ENCODE measurements at regions not wholly inside any gene's neighbourhood (a gene's known extent, or its start where the extent isn't known, plus 50 kb on each side); places are given as distances from the start of the nearest gene placed in this dataset.

GRCh38 chr13:106415442-106415841 is 120.0 kb downstream of the EFNB2 start:
- Histone ChIP-seq H3K4me1 (peaks cover 11% of the 10 kb centered on the region), H4K20me1 (no peaks in the 10 kb centered on the region), H3K27ac (no peak overlapping the region), H3K4me3 (no peak overlapping the region), H3K27me3 (no peaks in the 10 kb centered on the region; the same call in 1 of the 2 replicates), H3K9ac (no peak overlapping the region), H3K9me3 (peaks cover 7% of the 10 kb centered on the region; the same call in 1 of the 2 replicates), H3K36me3 (no peaks in the 10 kb centered on the region), H3K4me2 (no peak overlapping the region)
- TF ChIP-seq Cebpa-rat (IDR thresholded peaks at IDR 0.05) = no peak

GRCh38 chr13:106407338-106407737 is 128.1 kb downstream of the EFNB2 start:
- Histone ChIP-seq H3K27ac (no peak overlapping the region), H3K9ac (no peak overlapping the region), H3K4me2 (no peak overlapping the region), H4K20me1 (no peaks in the 10 kb centered on the region), H3K4me3 (no peak overlapping the region), H3K36me3 (no peaks in the 10 kb centered on the region), H3K27me3 (no peaks in the 10 kb centered on the region), H3K9me3 (peaks cover 7% of the 10 kb centered on the region; the same call in 1 of the 2 replicates), H3K4me1 (peaks cover 8% of the 10 kb centered on the region; the same call in 1 of the 2 replicates)
- no peak for TF ChIP-seq Cebpa-rat (IDR thresholded peaks at IDR 0.05)

GRCh38 chr13:106405731-106406130 is 129.7 kb downstream of the EFNB2 start:
- H3K4me2 ChIP-seq = no peak overlapping the region
- H4K20me1 ChIP-seq = no peaks in the 10 kb centered on the region
- H3K4me1 ChIP-seq = peaks cover 12% of the 10 kb centered on the region; the same call in 1 of the 2 replicates
- no peak for TF ChIP-seq Cebpa-rat (IDR thresholded peaks at IDR 0.05)
- H3K27ac ChIP-seq = no peak overlapping the region
- H3K36me3 ChIP-seq = no peaks in the 10 kb centered on the region
- H3K27me3 ChIP-seq = no peaks in the 10 kb centered on the region
- no peak overlapping the region for H3K9ac ChIP-seq
- H3K4me3 ChIP-seq = no peak overlapping the region
- peaks cover 2% of the 10 kb centered on the region; the same call in 1 of the 2 replicates for H3K9me3 ChIP-seq

DNA sequence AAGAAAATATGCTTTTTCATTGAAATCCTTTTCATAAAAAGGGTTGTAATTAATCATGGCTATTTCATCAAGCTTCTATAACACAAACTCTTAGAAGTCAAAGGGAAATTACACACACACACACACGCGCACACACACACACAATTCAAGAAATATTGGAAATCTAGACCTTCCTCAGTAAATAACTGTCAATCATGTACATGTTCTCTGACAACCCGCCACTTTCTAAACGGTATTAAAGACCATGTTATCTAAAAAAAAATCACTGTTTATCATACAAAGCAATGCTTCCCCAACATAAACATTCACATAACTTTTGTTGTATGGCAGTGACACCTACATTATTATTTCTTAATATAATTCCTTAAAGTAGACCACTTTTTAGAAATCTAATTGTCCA is 132.2 kb downstream of the EFNB2 start:
- Histone ChIP-seq H3K36me3 (no peaks in the 10 kb centered on the region), H4K20me1 (no peaks in the 10 kb centered on the region), H3K4me2 (no peak overlapping the region), H3K27ac (no peak overlapping the region), H3K9me3 (no peaks in the 10 kb centered on the region), H3K4me3 (no peak overlapping the region), H3K27me3 (no peaks in the 10 kb centered on the region), H3K4me1 (0 out of 2 replicates have a peak, but pooled peaks cover 4% of the 10 kb centered on the region), H3K9ac (no peak overlapping the region)
- TF ChIP-seq Cebpa-rat (IDR thresholded peaks at IDR 0.05) = no peak

DNA sequence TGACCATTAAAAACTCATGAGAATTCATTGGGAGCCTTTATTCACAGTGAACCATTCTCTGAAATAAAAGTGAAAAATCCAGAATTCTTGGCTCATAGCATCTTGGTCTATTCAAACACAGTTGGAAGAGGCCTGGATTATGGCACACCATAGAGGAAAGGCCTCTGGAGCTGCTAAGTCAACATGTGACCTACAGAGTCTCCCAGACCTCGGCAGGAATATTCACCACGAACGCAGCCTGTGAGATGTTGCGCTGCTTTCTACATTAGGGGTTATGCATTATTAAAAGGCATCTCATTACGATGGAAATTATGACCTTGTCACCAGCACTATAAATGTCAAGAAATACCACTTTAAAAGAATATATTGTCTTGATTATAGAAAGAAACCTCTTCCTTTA is 132.6 kb downstream of the EFNB2 start:
- H3K4me3 ChIP-seq = no peak overlapping the region
- no peak overlapping the region for H3K9ac ChIP-seq
- H3K27me3 ChIP-seq = no peaks in the 10 kb centered on the region
- H3K4me2 ChIP-seq = no peak overlapping the region
- no peak for TF ChIP-seq Cebpa-rat (IDR thresholded peaks at IDR 0.05)
- H4K20me1 ChIP-seq = no peaks in the 10 kb centered on the region
- no peaks in the 10 kb centered on the region for H3K9me3 ChIP-seq
- no peak overlapping the region for H3K27ac ChIP-seq
- 0 out of 2 replicates have a peak, but pooled peaks cover 4% of the 10 kb centered on the region for H3K4me1 ChIP-seq
- H3K36me3 ChIP-seq = no peaks in the 10 kb centered on the region

GRCh38 chr13:106401081-106401480 is 134.4 kb downstream of the EFNB2 start:
- no peak overlapping the region for H3K4me2 ChIP-seq
- H3K36me3 ChIP-seq = no peaks in the 10 kb centered on the region
- H3K4me1 ChIP-seq = 0 out of 2 replicates have a peak, but pooled peaks cover 4% of the 10 kb centered on the region
- no peak overlapping the region for H3K9ac ChIP-seq
- H4K20me1 ChIP-seq = no peaks in the 10 kb centered on the region
- no peaks in the 10 kb centered on the region for H3K27me3 ChIP-seq
- TF ChIP-seq Cebpa-rat (IDR thresholded peaks at IDR 0.05) = no peak
- H3K4me3 ChIP-seq = no peak overlapping the region
- no peaks in the 10 kb centered on the region for H3K9me3 ChIP-seq
- H3K27ac ChIP-seq = no peak overlapping the region

GRCh38 chr13:106400289-106400688 is 135.2 kb downstream of the EFNB2 start:
- H3K27me3 ChIP-seq = no peaks in the 10 kb centered on the region
- 0 out of 2 replicates have a peak, but pooled peaks cover 4% of the 10 kb centered on the region for H3K4me1 ChIP-seq
- H3K4me2 ChIP-seq = no peak overlapping the region
- no peaks in the 10 kb centered on the region for H3K36me3 ChIP-seq
- H4K20me1 ChIP-seq = no peaks in the 10 kb centered on the region
- no peaks in the 10 kb centered on the region for H3K9me3 ChIP-seq
- H3K4me3 ChIP-seq = no peak overlapping the region
- TF ChIP-seq Cebpa-rat (IDR thresholded peaks at IDR 0.05) = no peak
- no peak overlapping the region for H3K27ac ChIP-seq
- H3K9ac ChIP-seq = no peak overlapping the region

- H3K9ac ChIP-seq = no peak overlapping the region
Measured at GRCh38 chr13:106398289-106398688, 137.2 kb downstream of the EFNB2 start.

DNA sequence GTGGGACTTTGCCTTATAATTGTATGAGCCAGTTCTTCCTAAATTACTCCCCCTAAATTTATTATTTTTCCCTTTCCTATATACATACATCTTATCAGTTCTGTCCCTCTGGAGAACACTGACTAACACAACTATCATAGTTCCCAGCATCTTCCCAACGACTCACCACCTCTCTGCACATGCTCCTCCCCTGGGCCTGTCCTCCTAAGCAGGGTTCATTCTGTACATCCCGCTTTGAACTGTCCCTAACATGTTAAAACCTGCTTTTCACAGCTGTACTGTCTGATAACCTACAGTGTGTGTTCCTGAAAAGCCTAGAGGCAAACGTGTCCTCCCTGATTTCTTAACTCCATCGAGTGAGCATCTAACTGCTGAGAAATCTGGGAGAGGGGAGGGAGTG is 141.7 kb downstream of the EFNB2 start:
- H3K27ac ChIP-seq = no peak overlapping the region
- no peak for TF ChIP-seq Cebpa-rat (IDR thresholded peaks at IDR 0.05)
- no peaks in the 10 kb centered on the region for H3K36me3 ChIP-seq
- no peak overlapping the region for H3K9ac ChIP-seq
- no peaks in the 10 kb centered on the region for H4K20me1 ChIP-seq
- no peaks in the 10 kb centered on the region for H3K4me1 ChIP-seq
- H3K4me3 ChIP-seq = no peak overlapping the region
- no peaks in the 10 kb centered on the region for H3K9me3 ChIP-seq
- no peak overlapping the region for H3K4me2 ChIP-seq
- no peaks in the 10 kb centered on the region for H3K27me3 ChIP-seq

More at GRCh38 chr13:106398289-106398688, 137.2 kb downstream of the EFNB2 start:
- Histone ChIP-seq H3K27me3 (no peaks in the 10 kb centered on the region), H4K20me1 (no peaks in the 10 kb centered on the region), H3K36me3 (no peaks in the 10 kb centered on the region), H3K4me2 (no peak overlapping the region), H3K9me3 (no peaks in the 10 kb centered on the region), H3K4me1 (0 out of 2 replicates have a peak, but pooled peaks cover 4% of the 10 kb centered on the region), H3K4me3 (no peak overlapping the region), H3K27ac (no peak overlapping the region)
- no peak for TF ChIP-seq Cebpa-rat (IDR thresholded peaks at IDR 0.05)

GRCh38 chr13:106391681-106392080 is 143.8 kb downstream of the EFNB2 start:
- H3K4me2 ChIP-seq = no peak overlapping the region
- no peak overlapping the region for H3K4me3 ChIP-seq
- H3K27ac ChIP-seq = no peak overlapping the region
- TF ChIP-seq Cebpa-rat (IDR thresholded peaks at IDR 0.05) = no peak
- H3K9me3 ChIP-seq = no peaks in the 10 kb centered on the region
- H3K4me1 ChIP-seq = no peaks in the 10 kb centered on the region
- no peaks in the 10 kb centered on the region for H4K20me1 ChIP-seq
- no peaks in the 10 kb centered on the region for H3K36me3 ChIP-seq
- no peaks in the 10 kb centered on the region for H3K27me3 ChIP-seq
- no peak overlapping the region for H3K9ac ChIP-seq

DNA sequence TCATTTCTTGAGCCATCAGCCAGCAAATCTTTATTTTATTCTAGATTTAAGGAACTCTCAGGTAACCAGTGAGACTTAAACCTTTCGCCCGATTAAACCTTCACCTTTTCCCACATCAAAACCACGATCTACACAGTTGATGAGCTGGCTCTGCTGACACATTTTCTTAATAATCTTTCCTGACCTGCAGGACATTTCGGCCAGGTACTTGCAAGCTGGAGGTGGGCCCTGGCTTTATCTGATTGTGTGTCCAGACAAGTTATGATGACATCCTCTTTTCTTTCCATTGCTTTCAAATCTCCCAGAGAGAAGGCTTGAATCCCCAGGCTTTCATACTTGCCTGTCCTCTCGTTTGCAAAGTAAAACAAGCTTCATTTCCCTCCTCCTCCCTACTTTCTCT is 144.2 kb downstream of the EFNB2 start:
- H3K4me1 ChIP-seq = no peaks in the 10 kb centered on the region
- H3K4me2 ChIP-seq = no peak overlapping the region
- TF ChIP-seq Cebpa-rat (IDR thresholded peaks at IDR 0.05) = no peak
- H3K9me3 ChIP-seq = no peaks in the 10 kb centered on the region
- H3K4me3 ChIP-seq = no peak overlapping the region
- H3K27ac ChIP-seq = no peak overlapping the region
- no peaks in the 10 kb centered on the region for H3K27me3 ChIP-seq
- no peaks in the 10 kb centered on the region for H4K20me1 ChIP-seq
- no peak overlapping the region for H3K9ac ChIP-seq
- no peaks in the 10 kb centered on the region for H3K36me3 ChIP-seq
